Effector CD8-positive, alpha-beta T cell (primary cell): ENCODE measurements at regions not wholly inside any gene's neighbourhood (a gene's known extent, or its start where the extent isn't known, plus 50 kb on each side); places are given as distances from the start of the nearest gene placed in this dataset.

ENCODE experiments used
- DNase-seq: peaks from one replicate; lab custom pipeline; 2025; lab: John Stamatoyannopoulos, UW

GRCh38 chr5:129821477-129822131, 73.7 kb downstream of the MINAR2 start:
- no peak for DNase-seq

GRCh38 chr5:129830288-129830687, 74.0 kb upstream of the CHSY3 start:
- DNase-seq, result no peak

- no peak for DNase-seq
These were observed 67.9 kb upstream of the CHSY3 start for GRCh38 chr5:129836321-129836720.

- DNase-seq, result no peak
These were observed 59.5 kb upstream of the CHSY3 start for GRCh38 chr5:129844764-129845163.

GRCh38 chr5:129852747-129853352, 51.4 kb upstream of the CHSY3 start:
- peak; percentile 35 for DNase-seq

- no peak for DNase-seq
These were observed 50.7 kb upstream of the CHSY3 start for GRCh38 chr5:129853588-129853987.
